TTC549 (cell line): ENCODE measurements at regions not wholly inside any gene's neighbourhood (a gene's known extent, or its start where the extent isn't known, plus 50 kb on each side); places are given as distances from the start of the nearest gene placed in this dataset.
"Not testable (repeated sequence)": the region's sequence is repeated elsewhere in the genome, so short reads cannot be mapped to it uniquely, and the experiment has no call there.

Source experiments
- FAIRE-seq: peaks from 2 replicates; lab custom pipeline; 2012; peaks lifted over from hg19 to GRCh38; lab: Jason Lieb, UNC

DNA sequence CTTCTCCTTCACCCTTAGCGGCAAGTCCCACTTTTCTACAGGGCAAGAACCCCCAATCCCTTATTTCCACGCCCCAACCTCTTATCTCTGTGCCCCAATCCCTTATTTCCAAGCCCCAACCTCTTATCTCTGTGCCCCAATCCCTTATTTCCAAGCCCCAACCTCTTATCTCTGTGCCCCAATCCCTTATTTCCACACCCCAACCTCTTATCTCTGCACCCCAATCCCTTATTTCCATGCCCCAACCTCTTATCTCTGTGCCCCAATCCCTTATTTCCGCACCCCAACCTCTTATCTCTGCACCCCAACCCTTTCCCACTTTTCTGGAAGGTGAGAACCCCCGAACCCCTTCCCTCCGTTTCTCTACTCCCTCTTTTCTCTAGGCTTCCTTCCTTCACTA is 116.1 kb upstream of the GJE1 start:
- not testable (repeated sequence) for FAIRE-seq

GRCh38 chr6:142015463-142015862 is 117.3 kb upstream of the GJE1 start:
- not testable (repeated sequence) for FAIRE-seq

GRCh38 chr6:142015011-142015410 is 117.7 kb upstream of the GJE1 start:
- no peak for FAIRE-seq

- no peak for FAIRE-seq
Observed at GRCh38 chr6:142014515-142014914, 118.2 kb upstream of the GJE1 start.

GRCh38 chr6:142013875-142014495 is 118.7 kb upstream of the GJE1 start:
- FAIRE-seq: no peak

DNA sequence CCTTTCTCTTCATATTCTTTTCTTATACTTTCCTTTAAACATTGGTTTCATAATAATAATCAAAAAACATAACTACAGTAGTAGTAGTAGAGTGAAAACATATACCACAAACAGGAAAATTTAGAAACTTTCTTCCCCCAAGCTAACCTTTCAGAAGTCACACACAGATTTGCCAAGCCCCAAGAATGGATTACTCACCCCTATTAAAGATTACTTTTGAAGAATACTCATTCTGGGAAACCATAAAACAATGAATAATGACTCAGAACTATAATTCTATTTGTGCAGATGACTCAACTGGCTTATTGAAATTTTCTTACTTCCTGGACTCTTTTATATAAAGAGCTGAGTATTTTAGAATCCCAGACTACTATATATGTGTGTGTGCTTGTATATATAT is 119.4 kb upstream of the GJE1 start:
- no peak for FAIRE-seq

DNA sequence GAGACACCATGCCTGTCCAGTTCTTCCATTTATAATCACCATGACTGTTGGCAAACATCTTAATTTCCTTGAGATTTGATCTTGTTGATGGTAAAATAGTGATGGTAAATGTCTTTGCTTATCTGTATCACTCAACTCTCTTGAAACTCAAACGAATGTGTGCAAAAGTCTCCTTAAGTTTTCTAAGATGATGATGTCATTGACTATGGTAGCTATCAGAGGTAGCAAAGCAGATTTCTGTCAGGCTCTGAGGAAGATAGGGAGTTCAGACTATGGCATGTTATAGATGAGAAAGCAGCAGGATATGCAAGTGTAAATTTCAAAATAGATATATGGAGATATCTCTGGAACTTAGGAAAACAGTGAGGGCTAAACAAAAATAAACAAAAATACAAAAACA is 121.0 kb upstream of the GJE1 start:
- no peak for FAIRE-seq

GRCh38 chr6:142011156-142011555 is 121.6 kb upstream of the GJE1 start:
- FAIRE-seq: no peak

DNA sequence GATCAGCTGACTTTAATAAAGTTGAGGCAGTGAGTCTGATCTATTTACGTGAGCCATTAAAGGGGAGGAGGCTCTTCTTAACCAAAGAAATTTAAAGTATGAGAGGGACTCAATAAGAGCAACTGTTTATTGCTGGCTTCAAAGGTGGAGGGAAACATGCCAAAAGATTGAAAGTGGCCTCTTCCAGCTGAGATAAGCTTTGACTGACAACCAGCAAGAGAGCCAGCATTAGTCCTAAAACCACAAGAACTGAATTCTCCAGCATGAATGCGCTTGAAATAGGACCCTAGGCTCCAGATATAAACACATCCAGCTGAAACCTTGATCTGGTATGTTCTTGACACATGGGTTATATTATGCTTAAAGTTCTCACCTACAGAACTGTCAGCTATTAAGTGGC is 123.1 kb upstream of the GJE1 start:
- FAIRE-seq: no peak

DNA sequence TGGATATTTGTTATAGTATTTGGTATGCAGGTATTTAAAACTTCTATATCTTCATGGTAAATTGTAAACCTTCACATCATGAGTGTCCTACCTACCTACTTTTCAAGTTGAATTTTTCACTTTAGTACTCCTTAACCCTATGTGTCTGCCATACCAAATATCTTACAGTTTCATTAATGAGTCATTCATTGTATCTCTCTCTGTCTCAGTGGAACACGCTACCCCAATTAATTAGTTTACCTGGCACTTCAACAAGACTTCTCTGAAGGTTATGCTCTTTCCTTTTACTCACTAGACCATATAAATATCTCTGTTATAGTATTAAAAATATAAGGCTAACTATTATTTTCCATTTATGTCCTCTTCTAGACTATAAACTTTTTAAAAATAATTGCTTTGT is 123.9 kb upstream of the GJE1 start:
- no peak for FAIRE-seq

DNA sequence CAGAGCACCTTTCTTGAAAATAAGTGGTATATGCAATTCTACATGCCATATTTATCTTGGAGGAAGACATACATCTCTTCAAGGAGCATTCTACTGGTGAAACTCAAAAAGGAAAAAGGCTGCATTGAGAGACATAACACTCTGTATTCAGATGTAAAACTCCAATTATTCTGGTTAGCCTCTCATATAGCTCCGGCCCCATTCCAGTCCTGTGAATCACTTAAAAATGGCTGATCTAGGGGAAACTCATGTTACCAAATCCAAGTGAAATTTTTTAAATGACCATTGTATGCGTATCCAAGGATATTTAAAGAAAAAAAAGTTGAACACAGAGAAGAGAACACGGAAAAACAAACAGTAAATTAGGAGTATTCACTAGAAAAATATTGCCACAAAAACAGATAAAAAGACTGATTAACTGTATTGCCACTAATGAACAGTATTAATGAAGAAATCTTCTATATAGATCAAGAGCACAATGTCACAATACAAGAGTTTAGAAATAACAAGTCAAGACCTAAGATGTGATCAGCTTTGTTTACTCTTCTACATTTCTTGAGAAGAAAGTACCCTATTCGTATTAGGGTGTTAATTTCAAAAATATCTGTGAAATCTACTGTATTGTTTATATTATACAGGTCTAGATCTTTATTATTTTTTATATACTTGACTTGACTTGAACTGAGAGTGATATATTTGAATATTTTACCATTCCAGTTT is 124.5 kb upstream of the GJE1 start:
- no peak for FAIRE-seq

- FAIRE-seq: no peak
Observed at GRCh38 chr6:142005021-142005420, 127.7 kb upstream of the GJE1 start.

DNA sequence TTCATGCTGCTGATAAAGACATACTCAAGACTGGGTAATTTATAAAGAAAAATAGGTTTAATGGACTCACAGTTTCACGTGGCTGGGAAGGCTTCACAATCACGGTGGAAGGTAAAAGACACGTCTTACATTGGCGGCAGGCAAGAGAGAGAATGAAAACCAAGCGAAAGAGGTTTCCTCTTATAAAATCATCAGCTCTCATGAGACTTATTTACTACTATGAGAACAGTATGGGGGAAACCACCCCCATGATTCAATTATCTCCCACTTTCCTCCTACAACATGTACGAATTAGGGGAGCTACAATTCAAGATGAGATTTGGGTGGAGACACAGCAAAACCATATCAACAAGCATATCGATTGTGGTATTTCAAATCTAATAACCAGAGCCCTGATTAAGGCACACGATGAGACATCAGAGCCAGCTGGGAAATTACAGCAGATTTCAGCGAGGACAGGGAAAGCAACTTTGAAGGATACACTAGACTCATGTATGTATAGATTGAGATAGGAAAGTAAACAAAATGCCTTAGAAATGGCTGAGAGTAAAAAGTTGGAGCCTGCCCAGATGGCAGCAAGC is 129.8 kb upstream of the GJE1 start:
- no peak for FAIRE-seq

GRCh38 chr6:141996823-141997222 is 135.9 kb upstream of the GJE1 start:
- FAIRE-seq: no peak

DNA sequence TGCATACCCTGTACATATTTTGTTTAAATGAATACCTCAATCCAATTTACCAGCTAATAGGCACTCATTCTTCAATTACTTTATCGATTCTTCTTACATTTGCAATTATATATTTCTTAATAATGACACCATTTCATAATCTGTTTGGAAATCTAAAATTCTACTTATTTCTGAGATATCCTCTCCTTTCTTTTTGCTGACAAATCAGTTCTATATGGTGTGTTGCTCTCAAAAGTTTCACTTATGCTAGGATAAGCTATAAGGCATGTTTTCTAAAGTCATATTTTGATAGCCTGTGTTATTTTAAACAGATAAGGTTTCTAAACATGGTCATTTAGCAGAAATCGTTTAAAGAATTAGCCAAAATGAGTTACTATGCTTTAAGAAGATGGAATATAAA is 140.6 kb upstream of the GJE1 start:
- FAIRE-seq: no peak

DNA sequence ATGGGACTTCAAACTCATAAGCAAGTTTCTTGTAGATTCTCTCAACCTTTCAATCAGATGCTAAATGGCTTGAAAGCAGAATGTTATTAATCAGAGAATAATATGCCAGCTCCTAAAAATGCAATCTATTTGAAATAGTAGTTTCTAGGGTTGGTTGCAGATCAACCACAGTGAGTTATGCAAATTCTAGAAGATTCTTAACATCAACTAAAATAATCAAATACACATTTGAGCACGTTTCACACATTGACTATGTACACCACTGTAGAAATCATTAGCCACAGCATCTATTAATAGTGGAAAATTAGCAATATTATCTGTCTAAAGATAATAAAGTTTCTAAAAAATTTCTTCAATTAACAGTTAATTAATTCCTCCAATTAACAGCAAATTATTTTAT is 141.9 kb upstream of the GJE1 start:
- FAIRE-seq: no peak

- no peak for FAIRE-seq
Observed at GRCh38 chr6:141989706-141989959, 143.1 kb upstream of the GJE1 start.

GRCh38 chr6:141988954-141989705 is 143.6 kb upstream of the GJE1 start:
- peak; percentile 40 for FAIRE-seq

DNA sequence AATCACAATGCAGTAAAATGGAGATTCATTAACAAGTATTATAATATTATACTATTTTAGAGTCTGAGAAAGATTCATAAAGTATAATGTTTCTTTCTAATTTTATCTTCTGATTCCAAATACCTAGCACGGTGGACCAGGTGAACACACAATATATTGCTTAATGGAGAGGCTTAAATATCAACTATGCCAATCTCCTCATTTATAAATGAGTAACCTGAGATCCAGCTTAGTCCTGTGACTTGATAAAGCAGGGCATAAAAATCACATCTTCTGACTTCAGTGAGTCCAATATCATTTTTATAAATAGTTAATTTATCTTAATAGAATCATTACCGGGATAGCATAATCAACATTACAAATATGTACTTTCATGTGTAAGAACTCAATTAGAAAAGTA is 144.4 kb upstream of the GJE1 start:
- FAIRE-seq: no peak

GRCh38 chr6:141986457-141986856 is 146.3 kb upstream of the GJE1 start:
- FAIRE-seq: no peak

DNA sequence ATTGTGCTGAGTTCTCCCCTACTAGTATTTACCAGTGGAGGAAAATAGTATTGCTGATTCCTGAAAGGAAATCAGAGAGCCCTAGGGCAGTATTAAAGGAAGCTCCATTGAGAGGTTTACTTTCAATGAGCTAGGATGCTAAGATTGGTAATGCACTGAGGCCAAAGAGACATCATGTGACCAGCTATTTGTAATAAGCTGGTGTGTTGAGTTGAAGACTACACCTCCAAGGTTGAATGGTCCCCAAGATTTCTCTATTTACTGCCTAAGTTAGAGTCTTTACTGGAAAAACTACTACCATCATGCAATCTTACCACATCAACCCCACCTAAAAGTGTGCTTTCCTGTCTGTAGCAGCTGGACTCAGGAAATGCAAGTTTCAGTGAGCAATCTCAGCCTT is 151.5 kb upstream of the GJE1 start:
- no peak for FAIRE-seq

GRCh38 chr6:141977782-141978181 is 154.9 kb upstream of the GJE1 start:
- no peak for FAIRE-seq

DNA sequence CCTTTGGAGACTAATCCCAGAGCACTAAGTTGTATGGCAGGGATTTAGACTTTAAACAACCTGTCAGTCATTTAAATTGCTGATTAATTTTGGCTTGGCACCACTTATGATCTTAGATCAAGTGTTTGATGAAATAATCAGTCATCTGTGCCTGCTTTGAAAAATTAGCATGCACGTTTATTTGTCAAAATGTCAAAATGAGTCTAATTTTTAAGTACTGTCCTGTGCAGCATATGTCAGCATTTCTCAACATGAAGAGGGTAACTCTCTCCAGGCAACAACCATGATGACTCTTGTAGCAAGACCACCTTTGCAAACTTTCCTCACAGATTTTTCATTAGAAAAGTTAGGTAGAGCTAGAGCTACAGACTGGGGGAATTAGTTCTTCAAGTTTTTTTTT is 155.7 kb upstream of the GJE1 start:
- no peak for FAIRE-seq
